ENCODE measurements at regions not wholly inside any gene's neighbourhood (a gene's known extent, or its start where the extent isn't known, plus 50 kb on each side); places are given as distances from the start of the nearest gene placed in this dataset.

GRCh38 chr10:35265435-35265834 lies 70.9 kb upstream of the CCNY start:
- TF ChIP-seq ZNF274 (IDR thresholded peaks at IDR 0.05; ENCODE audit: low read depth, low read length) (no peak), YY1 (IDR thresholded peaks at IDR 0.05; ENCODE audit: insufficient read depth, insufficient read length) (no peak), SUZ12 (IDR thresholded peaks at IDR 0.05; ENCODE audit: extremely low read depth, insufficient read depth, insufficient read length) (no peak)

Measured in NT2/D1 (cell line).